CD4-positive, alpha-beta T cell treated with Interleukin-4 for 1 hour (primary cell): ENCODE measurements at regions not wholly inside any gene's neighbourhood (a gene's known extent, or its start where the extent isn't known, plus 50 kb on each side); places are given as distances from the start of the nearest gene placed in this dataset.
"Not testable (repeated sequence)": the region's sequence is repeated elsewhere in the genome, so short reads cannot be mapped to it uniquely, and the experiment has no call there.

Source experiments
- DNase-seq, 2 donors: peaks; one replicate each; pipeline ENCODE4 v3.0.0-alpha.2; 2020 to 2022

- no peak for DNase-seq
Measured at GRCh38 chr3:152671446-152672319, 163.2 kb upstream of the P2RY1 start.

- DNase-seq: no peak
Measured at GRCh38 chr3:152672320-152672649, 162.6 kb upstream of the P2RY1 start.

GRCh38 chr3:152676810-152677379 lies 158.0 kb upstream of the P2RY1 start:
- DNase-seq: no peak

GRCh38 chr3:152677491-152677890 lies 157.4 kb upstream of the P2RY1 start:
- no peak for DNase-seq

- no peak for DNase-seq
Measured at GRCh38 chr3:152682477-152682876, 152.5 kb upstream of the P2RY1 start.

GRCh38 chr3:152683521-152683999 lies 151.4 kb upstream of the P2RY1 start:
- no peak for DNase-seq

GRCh38 chr3:152684279-152684678 lies 150.7 kb upstream of the P2RY1 start:
- no peak for DNase-seq

- DNase-seq: no peak
Measured at GRCh38 chr3:152688313-152688712, 146.6 kb upstream of the P2RY1 start.

GRCh38 chr3:152692326-152692725 lies 142.6 kb upstream of the P2RY1 start:
- not testable (repeated sequence) for DNase-seq

GRCh38 chr3:152693521-152694250 lies 141.2 kb upstream of the P2RY1 start:
- DNase-seq: not testable (repeated sequence)

GRCh38 chr3:152695840-152696239 lies 139.1 kb upstream of the P2RY1 start:
- no peak for DNase-seq

GRCh38 chr3:152696962-152697361 lies 138.0 kb upstream of the P2RY1 start:
- no peak for DNase-seq

- no peak for DNase-seq
Measured at GRCh38 chr3:152703245-152703890, 131.6 kb upstream of the P2RY1 start.

- DNase-seq: no peak
Measured at GRCh38 chr3:152706991-152707713, 127.8 kb upstream of the P2RY1 start.

GRCh38 chr3:152709659-152710058 lies 125.3 kb upstream of the P2RY1 start:
- DNase-seq: no peak

GRCh38 chr3:152710549-152710948 lies 124.4 kb upstream of the P2RY1 start:
- no peak for DNase-seq

- DNase-seq: no peak
Measured at GRCh38 chr3:152713989-152714388, 120.9 kb upstream of the P2RY1 start.

- DNase-seq: no peak
Measured at GRCh38 chr3:152714507-152714906, 120.4 kb upstream of the P2RY1 start.

- DNase-seq: no peak
Measured at GRCh38 chr3:152717252-152717651, 117.7 kb upstream of the P2RY1 start.

GRCh38 chr3:152718810-152719209 lies 116.1 kb upstream of the P2RY1 start:
- DNase-seq: no peak

GRCh38 chr3:152719264-152719663 lies 115.7 kb upstream of the P2RY1 start:
- DNase-seq: no peak

- no peak for DNase-seq
Measured at GRCh38 chr3:152720951-152721718, 113.8 kb upstream of the P2RY1 start.
